ENCODE measurements at regions not wholly inside any gene's neighbourhood (a gene's known extent, or its start where the extent isn't known, plus 50 kb on each side); places are given as distances from the start of the nearest gene placed in this dataset.

GRCh38 chr5:138663561-138663960 is 88.4 kb upstream of the HSPA9 start:
- no peak for TF ChIP-seq EZH2 (IDR thresholded peaks at IDR 0.05; ENCODE audit: borderline replicate concordance, insufficient read depth, low read length, poor library complexity, severe bottlenecking)
- TF ChIP-seq CTCF (IDR thresholded peaks at IDR 0.05; ENCODE audit: poor library complexity, severe bottlenecking): no peak
- TF ChIP-seq REST (IDR thresholded peaks at IDR 0.05; ENCODE audit: borderline replicate concordance): no peak
- TF ChIP-seq RAD21 (conservative IDR thresholded peaks at IDR 0.05): no peak
- no peak for TF ChIP-seq POLR2AphosphoS5 (IDR thresholded peaks at IDR 0.05)

All from neural cell (in vitro differentiated cells).